Keratinocyte (primary cell): ENCODE measurements at regions not wholly inside any gene's neighbourhood (a gene's known extent, or its start where the extent isn't known, plus 50 kb on each side); places are given as distances from the start of the nearest gene placed in this dataset.
"Not testable (repeated sequence)": the region's sequence is repeated elsewhere in the genome, so short reads cannot be mapped to it uniquely, and the experiment has no call there.

Experiments
- CTCF ChIP-seq, 3 experiments: IDR thresholded peaks in 1 of 3; conservative IDR thresholded peaks in 1 of 3; optimal IDR thresholded peaks in 1 of 3; 2 replicates in 2 of 3; 3 replicates in 1 of 3; pipeline versions ENCODE3 to v1.5.1; 2011; ENCODE audit warnings: low read length in 3 of 3, mild to moderate bottlenecking in 3 of 3, moderate library complexity in 2 of 3, control low read depth in 1 of 3, inconsistent platforms in 1 of 3; ENCODE audit not compliant: insufficient read depth in 2 of 3; ENCODE audit errors: extremely low read depth in 1 of 3
- EZH2 ChIP-seq: IDR thresholded peaks from one replicate; pipeline ENCODE4 v1.6.1; 2012; ENCODE audit warnings: inconsistent platforms, mild to moderate bottlenecking, low read length, moderate library complexity

DNA sequence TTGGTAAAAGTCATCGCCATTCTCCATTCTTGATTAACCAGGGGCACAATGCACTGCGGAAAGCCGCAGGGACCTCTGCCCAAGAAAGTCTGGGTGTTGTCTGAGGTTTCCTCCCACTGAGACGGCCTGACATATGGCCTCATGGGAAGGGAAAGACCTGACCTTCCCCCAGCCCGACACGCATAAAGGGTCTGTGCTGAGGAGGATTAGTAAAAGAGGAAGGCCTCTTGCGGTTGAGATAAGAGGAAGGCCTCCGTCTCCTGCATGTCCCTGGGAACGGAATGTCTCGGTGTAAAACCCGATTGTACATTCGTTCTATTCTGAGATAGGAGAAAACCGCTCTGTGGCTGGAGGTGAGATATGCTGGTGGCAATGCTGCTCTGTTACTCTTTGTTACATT, 704.3 kb upstream of the NECTIN3 start:
- TF ChIP-seq CTCF (optimal IDR thresholded peaks at IDR 0.05 in 1 of 3, IDR thresholded peaks at IDR 0.05 in 1 of 3, conservative IDR thresholded peaks at IDR 0.05 in 1 of 3; ENCODE audit: extremely low read depth in 1 of 3, insufficient read depth in 2 of 3, low read length in 3 of 3); EZH2: not testable (repeated sequence)
